Esophagus mucosa (tissue), 1 donor: ENCODE measurements at regions not wholly inside any gene's neighbourhood (a gene's known extent, or its start where the extent isn't known, plus 50 kb on each side); places are given as distances from the start of the nearest gene placed in this dataset.

Source experiments
- ATAC-seq: fragments of 200-7000 bp; cut with Tn5 transposase; one replicate; pipeline ENCODE4 v1.9.1; 2020
- donor health status: DM: yes; HTN: yes; CAD: no.

- ATAC-seq, result no peak
Measured at GRCh38 chr3:79928687-79929408, 161.1 kb upstream of the ROBO1 start.

- ATAC-seq, result no peak
Measured at GRCh38 chr3:79926522-79926921, 158.7 kb upstream of the ROBO1 start.

- ATAC-seq, result no peak
Measured at GRCh38 chr3:79922633-79923032, 154.8 kb upstream of the ROBO1 start.

GRCh38 chr3:79917561-79917960, 149.8 kb upstream of the ROBO1 start:
- ATAC-seq, result no peak

GRCh38 chr3:79910337-79910736, 142.5 kb upstream of the ROBO1 start:
- no peak for ATAC-seq

GRCh38 chr3:79906106-79906505, 138.3 kb upstream of the ROBO1 start:
- ATAC-seq, result no peak

- no peak for ATAC-seq
Measured at GRCh38 chr3:79902151-79902550, 134.4 kb upstream of the ROBO1 start.

- ATAC-seq, result no peak
Measured at GRCh38 chr3:79898907-79899306, 131.1 kb upstream of the ROBO1 start.

- no peak for ATAC-seq
Measured at GRCh38 chr3:79896086-79896485, 128.3 kb upstream of the ROBO1 start.

GRCh38 chr3:79887213-79887612, 119.4 kb upstream of the ROBO1 start:
- no peak for ATAC-seq

GRCh38 chr3:79886204-79886603, 118.4 kb upstream of the ROBO1 start:
- no peak for ATAC-seq

GRCh38 chr3:79885407-79885806, 117.6 kb upstream of the ROBO1 start:
- no peak for ATAC-seq

GRCh38 chr3:79884354-79884753, 116.6 kb upstream of the ROBO1 start:
- ATAC-seq, result no peak

GRCh38 chr3:79881431-79881830, 113.6 kb upstream of the ROBO1 start:
- ATAC-seq, result no peak

GRCh38 chr3:79878708-79879107, 110.9 kb upstream of the ROBO1 start:
- no peak for ATAC-seq

- no peak for ATAC-seq
Measured at GRCh38 chr3:79874646-79875045, 106.8 kb upstream of the ROBO1 start.

GRCh38 chr3:79872483-79872882, 104.7 kb upstream of the ROBO1 start:
- ATAC-seq, result no peak

GRCh38 chr3:79871656-79872055, 103.9 kb upstream of the ROBO1 start:
- ATAC-seq, result no peak

- no peak for ATAC-seq
Measured at GRCh38 chr3:79870313-79870620, 102.5 kb upstream of the ROBO1 start.

GRCh38 chr3:79869461-79870312, 101.9 kb upstream of the ROBO1 start:
- no peak for ATAC-seq

GRCh38 chr3:79866162-79866561, 98.4 kb upstream of the ROBO1 start:
- ATAC-seq, result no peak

GRCh38 chr3:79864077-79864476, 96.3 kb upstream of the ROBO1 start:
- no peak for ATAC-seq

GRCh38 chr3:79848876-79849275, 81.1 kb upstream of the ROBO1 start:
- no peak for ATAC-seq

GRCh38 chr3:79847928-79848327, 80.1 kb upstream of the ROBO1 start:
- ATAC-seq, result no peak
